IMR-90 (cell line): ENCODE measurements at regions not wholly inside any gene's neighbourhood (a gene's known extent, or its start where the extent isn't known, plus 50 kb on each side); places are given as distances from the start of the nearest gene placed in this dataset.

Source experiments
- BHLHE40 ChIP-seq: fragments of 150-350 bp; IDR thresholded peaks from 2 replicates; pipeline ENCODE4 v1.6.1; 2016; ENCODE audit warnings: mild to moderate bottlenecking, low read depth, low read length
- CEBPB ChIP-seq: IDR thresholded peaks from 2 replicates; pipeline ENCODE4 v1.6.1; 2012; ENCODE audit warnings: low read depth, low read length, improper control_type of control experiment
- CTCF ChIP-seq: conservative IDR thresholded peaks from 2 replicates; pipeline ENCODE4 v1.5.1; 2012; ENCODE audit warnings: mild to moderate bottlenecking, low read depth, low read length, improper control_type of control experiment
- ELK1 ChIP-seq: fragments of 150-350 bp; IDR thresholded peaks from 2 replicates; pipeline ENCODE4 v1.6.1; 2016; ENCODE audit warnings: low read depth, mild to moderate bottlenecking, low read length, moderate library complexity, borderline replicate concordance
- POLR2A ChIP-seq: IDR thresholded peaks from 2 replicates; pipeline ENCODE4 v1.6.1; 2012; ENCODE audit warnings: mild to moderate bottlenecking, low read depth, low read length
- RAD21 ChIP-seq: IDR thresholded peaks from 2 replicates; pipeline ENCODE4 v1.6.1; 2012; ENCODE audit warnings: low read length, improper control_type of control experiment
- RCOR1 ChIP-seq: IDR thresholded peaks from 2 replicates; pipeline ENCODE4 v1.6.1; 2012; ENCODE audit warnings: mild to moderate bottlenecking, low read length, improper control_type of control experiment; ENCODE audit not compliant: insufficient replicate concordance
- RFX5 ChIP-seq: IDR thresholded peaks from 2 replicates; pipeline ENCODE4 v1.8.0; 2012; ENCODE audit warnings: low read depth, mild to moderate bottlenecking, low read length, moderate library complexity

GRCh38 chr21:27493542-27493941, 526.7 kb upstream of the ADAMTS5 start:
- TF ChIP-seq RFX5 (no peak), CTCF (no peak), CEBPB (no peak), POLR2A (no peak), RAD21 (no peak), BHLHE40 (no peak), ELK1 (no peak), RCOR1 (no peak)
